Lower leg skin (tissue), 4 donors: ENCODE measurements at regions not wholly inside any gene's neighbourhood (a gene's known extent, or its start where the extent isn't known, plus 50 kb on each side); places are given as distances from the start of the nearest gene placed in this dataset.

ENCODE experiments used
- DNase-seq, 2 donors: peaks; one replicate each; pipeline ENCODE4 v3.0.0-alpha.2; 2019; ENCODE audit warnings: low spot score in 2 of 2
- H3K4me3 ChIP-seq: fragments of 200-600 bp; sonication (generic); 2 replicates; pipeline ENCODE4 v1.5.1; 2017; ENCODE audit warnings: mild to moderate bottlenecking, low read depth; ENCODE audit not compliant: poor library complexity, severe bottlenecking
- CTCF ChIP-seq, 3 donors: fragments of 450-650 bp; IDR thresholded peaks; one replicate each; pipeline ENCODE4 v1.5.1; 2016; ENCODE audit warnings: antibody characterized with exemption in 3 of 3, mild to moderate bottlenecking in 3 of 3, moderate library complexity in 2 of 3
- POLR2A ChIP-seq, 2 donors: fragments of 450-650 bp; IDR thresholded peaks; one replicate each; pipeline ENCODE4 v1.6.1; 2016 to 2017; ENCODE audit warnings: antibody characterized with exemption in 2 of 2, mild to moderate bottlenecking in 1 of 2, moderate library complexity in 1 of 2
- WGBS, 2 donors: methylation state at CpG; one replicate each; pipeline ENCODE4 v1.1.5; 2018; 5-methylcytosine and 5-hydroxymethylcytosine counted together
- intact Hi-C: fragments of 100-400 bp; cut with DNase I; formaldehyde crosslinking; loops from one replicate; pipeline ENCODE4 v1.15.0; 2023; ENCODE audit warnings: low total_unique reads

GRCh38 chr6:164827537-164827936, 481.9 kb downstream of the C6orf118 start:
- TF ChIP-seq POLR2A (IDR thresholded peaks at IDR 0.05) (no peak), CTCF (IDR thresholded peaks at IDR 0.05) (no peak)
- H3K4me3 ChIP-seq: no peak overlapping the region
- no peak for DNase-seq
- WGBS, 2 donors: 82 to 84% methylated on average over 8 of the region's 8 CpGs
- intact Hi-C loops: no loop called here

GRCh38 chr6:164826831-164827468, 482.5 kb downstream of the C6orf118 start:
- intact Hi-C loops: no loop called here
- no peak for TF ChIP-seq POLR2A (IDR thresholded peaks at IDR 0.05)
- TF ChIP-seq CTCF (IDR thresholded peaks at IDR 0.05): no peak
- DNase-seq: no peak
- WGBS, 2 donors: 73 to 79% methylated on average over 11 of the region's 11 CpGs
- no peak overlapping the region for H3K4me3 ChIP-seq

- no peak overlapping the region for H3K4me3 ChIP-seq
- 79 to 92% methylated on average over 3 of the region's 3 CpGs for WGBS, 2 donors
- DNase-seq: no peak
- TF ChIP-seq CTCF (IDR thresholded peaks at IDR 0.05): no peak
- TF ChIP-seq POLR2A (IDR thresholded peaks at IDR 0.05): no peak
- intact Hi-C loops: no loop called here
Measured at GRCh38 chr6:164825386-164825785, 484.0 kb downstream of the C6orf118 start.

- WGBS, 2 donors: 91 to 100% methylated on average over 1 of the region's 1 CpG
- no peak for DNase-seq
- TF ChIP-seq POLR2A (IDR thresholded peaks at IDR 0.05) (no peak), CTCF (IDR thresholded peaks at IDR 0.05) (no peak)
- no peak overlapping the region for H3K4me3 ChIP-seq
- intact Hi-C loops: no loop called here
Measured at GRCh38 chr6:164817662-164818061, 491.7 kb downstream of the C6orf118 start.

- H3K4me3 ChIP-seq: no peak overlapping the region
- no peak for DNase-seq
- TF ChIP-seq CTCF (IDR thresholded peaks at IDR 0.05): no peak
- TF ChIP-seq POLR2A (IDR thresholded peaks at IDR 0.05): no peak
- intact Hi-C loops: no loop called here
Measured at GRCh38 chr6:164812706-164813105, 496.7 kb downstream of the C6orf118 start.

GRCh38 chr6:164807125-164807524, 502.3 kb downstream of the C6orf118 start:
- H3K4me3 ChIP-seq: no peak overlapping the region
- no peak for DNase-seq
- 48 to 72% methylated on average over 2 of the region's 2 CpGs for WGBS, 2 donors
- intact Hi-C loops: no loop called here
- no peak for TF ChIP-seq CTCF (IDR thresholded peaks at IDR 0.05)
- no peak for TF ChIP-seq POLR2A (IDR thresholded peaks at IDR 0.05)
